Ectodermal cell (in vitro differentiated cells): ENCODE measurements at regions not wholly inside any gene's neighbourhood (a gene's known extent, or its start where the extent isn't known, plus 50 kb on each side); places are given as distances from the start of the nearest gene placed in this dataset.

Experiments
- H3K27ac ChIP-seq: 2 replicates; pipeline ENCODE4 v1.7.0; 2013; ENCODE audit warnings: mild to moderate bottlenecking, low read depth, low read length; ENCODE audit not compliant: insufficient read depth, poor library complexity, severe bottlenecking
- H3K27me3 ChIP-seq: 2 replicates; pipeline ENCODE4 v1.7.0; 2013; ENCODE audit warnings: mild to moderate bottlenecking, low read length; ENCODE audit not compliant: insufficient read depth, control insufficient read depth, poor library complexity, severe bottlenecking
- H3K36me3 ChIP-seq: one replicate; pipeline ENCODE4 v1.7.0; 2013; ENCODE audit warnings: low read length; ENCODE audit not compliant: control insufficient read depth, insufficient read depth
- H3K4me1 ChIP-seq: one replicate; pipeline ENCODE4 v1.7.0; 2013; ENCODE audit warnings: low read length; ENCODE audit not compliant: control insufficient read depth, insufficient read depth
- H3K4me3 ChIP-seq: 2 replicates; pipeline ENCODE4 v1.7.0; 2013; ENCODE audit warnings: low read depth, low read length, control low read depth; ENCODE audit not compliant: insufficient read depth
- H3K9me3 ChIP-seq: 2 replicates; pipeline ENCODE4 v1.7.0; 2013; ENCODE audit warnings: mild to moderate bottlenecking, low read length, moderate library complexity; ENCODE audit not compliant: control insufficient read depth
- WGBS, 2 experiments: methylation state at CpG; one replicate each; pipeline ENCODE4 v1.1.7; 2013; ENCODE audit warnings: missing lambda C conversion rate in 2 of 2; 5-methylcytosine and 5-hydroxymethylcytosine counted together

DNA sequence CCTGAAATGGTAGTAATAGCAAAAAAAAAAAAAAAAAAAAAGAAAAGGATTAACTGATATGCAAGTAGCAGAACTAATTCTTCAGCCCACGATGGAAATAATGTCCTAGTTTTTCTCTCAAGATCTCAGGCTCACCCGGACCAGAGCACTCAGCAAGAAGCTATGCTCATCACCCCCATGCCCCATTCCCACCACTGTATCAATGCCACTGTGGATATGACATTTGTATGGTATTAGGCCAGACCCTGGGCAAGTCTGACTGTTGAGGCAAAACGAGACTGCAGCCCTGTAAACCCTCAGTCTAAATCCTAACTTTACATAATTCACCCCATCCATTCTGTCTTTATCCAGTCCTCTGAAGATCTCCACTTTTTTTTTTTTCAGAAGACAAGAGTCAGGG lies 186.1 kb upstream of the KLF14 start:
- 91 to 96% methylated on average over 3 of the region's 3 CpGs for WGBS, 2 experiments
- no peaks in the 10 kb centered on the region for H3K9me3 ChIP-seq
- peaks cover 13% of the 10 kb centered on the region for H3K4me1 ChIP-seq
- no peaks in the 10 kb centered on the region for H3K27me3 ChIP-seq
- H3K4me3 ChIP-seq = no peak overlapping the region
- H3K36me3 ChIP-seq = no peaks in the 10 kb centered on the region
- no peak overlapping the region for H3K27ac ChIP-seq

- Histone ChIP-seq H3K27me3 (no peaks in the 10 kb centered on the region), H3K4me1 (peaks cover 13% of the 10 kb centered on the region), H3K9me3 (no peaks in the 10 kb centered on the region), H3K27ac (peak overlapping the region; percentile 60), H3K36me3 (no peaks in the 10 kb centered on the region), H3K4me3 (no peak overlapping the region)
- WGBS, 2 experiments = 86 to 87% methylated on average over 23 of the region's 23 CpGs
Observed at GRCh38 chr7:130921391-130922180, 187.6 kb upstream of the KLF14 start.

GRCh38 chr7:130922206-130923112 lies 188.5 kb upstream of the KLF14 start:
- H3K27ac ChIP-seq = no peak overlapping the region
- WGBS, 2 experiments = 74 to 79% methylated on average over 4 of the region's 4 CpGs

DNA sequence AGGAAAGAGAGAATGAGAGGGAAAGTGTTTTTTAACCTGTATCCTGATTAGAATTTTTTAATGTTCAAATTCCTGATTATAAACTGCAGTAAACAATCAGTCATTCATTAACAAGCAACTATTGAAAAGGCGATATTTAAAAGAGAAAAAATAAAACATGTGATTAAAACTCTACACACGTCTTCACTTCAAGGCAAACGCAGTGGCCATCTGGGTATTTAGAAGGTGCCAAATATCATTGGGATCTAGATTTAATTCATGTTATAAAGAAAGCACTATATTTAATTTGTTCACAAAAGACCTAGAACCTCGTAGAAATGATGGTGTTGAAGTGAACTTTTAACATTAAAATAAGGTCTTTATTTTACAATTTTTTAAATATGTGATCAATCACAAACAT lies 189.4 kb upstream of the KLF14 start:
- 83 to 100% methylated on average over 1 to 3 of the region's 4 CpGs for WGBS, 2 experiments
- Histone ChIP-seq H3K27me3 (no peaks in the 10 kb centered on the region), H3K36me3 (no peaks in the 10 kb centered on the region), H3K27ac (no peak overlapping the region), H3K9me3 (no peaks in the 10 kb centered on the region), H3K4me1 (peaks cover 13% of the 10 kb centered on the region), H3K4me3 (no peak overlapping the region)

More at GRCh38 chr7:130922206-130923112, 188.5 kb upstream of the KLF14 start:
- Histone ChIP-seq H3K4me1 (peaks cover 13% of the 10 kb centered on the region), H3K9me3 (no peaks in the 10 kb centered on the region), H3K27me3 (no peaks in the 10 kb centered on the region), H3K36me3 (no peaks in the 10 kb centered on the region), H3K4me3 (no peak overlapping the region)

- Histone ChIP-seq H3K4me3 (no peak overlapping the region), H3K36me3 (no peaks in the 10 kb centered on the region), H3K27me3 (no peaks in the 10 kb centered on the region), H3K9me3 (no peaks in the 10 kb centered on the region), H3K27ac (no peak overlapping the region), H3K4me1 (peaks cover 13% of the 10 kb centered on the region)
- WGBS, 2 experiments = 91 to 94% methylated on average over 5 of the region's 5 CpGs
Observed at GRCh38 chr7:130923930-130924329, 189.9 kb upstream of the KLF14 start.

- Histone ChIP-seq H3K27me3 (no peaks in the 10 kb centered on the region), H3K36me3 (no peaks in the 10 kb centered on the region), H3K4me3 (no peak overlapping the region), H3K9me3 (no peaks in the 10 kb centered on the region), H3K4me1 (peaks cover 13% of the 10 kb centered on the region), H3K27ac (no peak overlapping the region)
- 89 to 92% methylated on average over 6 of the region's 8 CpGs for WGBS, 2 experiments
Observed at GRCh38 chr7:130925136-130925794, 191.3 kb upstream of the KLF14 start.

DNA sequence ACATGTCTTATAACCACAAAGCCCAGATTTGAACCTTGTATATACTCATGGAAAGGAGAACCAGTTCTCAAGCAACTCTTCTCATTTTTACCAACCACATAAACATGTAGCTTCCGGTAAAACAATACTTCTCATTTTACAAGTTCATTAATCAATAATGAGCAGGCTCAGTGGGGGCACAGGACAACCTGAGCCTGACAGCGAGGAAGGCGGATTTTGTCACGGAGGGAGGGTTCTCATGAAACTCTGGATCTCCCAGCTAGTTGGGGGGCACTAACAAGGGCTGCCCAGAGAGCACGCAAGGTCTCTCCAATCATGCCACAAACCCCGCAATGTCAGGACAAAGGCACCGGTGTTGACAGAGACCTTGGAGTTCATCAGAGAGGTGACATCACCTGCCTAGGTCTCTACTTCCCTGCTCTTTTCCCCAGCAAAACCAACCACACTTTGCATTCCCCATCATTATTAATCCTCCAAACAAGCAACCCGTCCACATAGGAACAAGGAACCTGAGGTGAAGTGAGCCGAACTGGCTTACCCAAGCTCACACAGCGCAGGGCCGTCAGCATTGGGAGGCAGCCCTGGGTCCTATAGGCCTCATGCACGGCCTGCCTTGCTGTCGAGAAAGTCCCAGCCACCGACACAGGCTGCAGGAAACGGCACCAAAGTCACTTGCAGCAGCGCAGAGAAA lies 192.1 kb upstream of the KLF14 start:
- no peak overlapping the region for H3K4me3 ChIP-seq
- WGBS, 2 experiments = 85 to 88% methylated on average over 16 of the region's 16 CpGs
- H3K36me3 ChIP-seq = no peaks in the 10 kb centered on the region
- H3K27ac ChIP-seq = no peak overlapping the region
- no peaks in the 10 kb centered on the region for H3K27me3 ChIP-seq
- peaks cover 12% of the 10 kb centered on the region for H3K4me1 ChIP-seq
- H3K9me3 ChIP-seq = no peaks in the 10 kb centered on the region

DNA sequence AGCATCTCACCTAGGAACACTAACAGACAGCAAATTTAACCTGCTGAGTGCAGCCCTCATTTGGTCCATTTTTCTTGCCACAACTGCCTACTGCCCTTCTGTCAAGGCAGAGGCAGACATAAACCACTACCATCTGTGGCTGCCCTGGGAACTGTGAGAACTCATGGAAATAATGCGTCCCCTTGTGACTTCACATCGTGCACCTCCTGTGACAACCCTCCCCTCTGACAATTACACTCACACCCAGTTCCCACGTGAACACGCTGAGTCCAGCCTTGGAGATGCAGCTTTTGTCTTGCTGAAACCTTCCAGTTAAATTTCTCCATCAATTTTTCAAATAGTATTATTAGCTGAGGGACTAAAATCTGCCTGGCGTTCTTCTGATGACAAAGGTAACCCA lies 193.1 kb upstream of the KLF14 start:
- Histone ChIP-seq H3K4me3 (no peak overlapping the region), H3K36me3 (no peaks in the 10 kb centered on the region), H3K27ac (no peak overlapping the region), H3K4me1 (peaks cover 3% of the 10 kb centered on the region), H3K9me3 (no peaks in the 10 kb centered on the region), H3K27me3 (no peaks in the 10 kb centered on the region)
- 91 to 96% methylated on average over 5 of the region's 5 CpGs for WGBS, 2 experiments

- no peak overlapping the region for H3K27ac ChIP-seq
- H3K9me3 ChIP-seq = no peaks in the 10 kb centered on the region
- 90 to 92% methylated on average over 8 to 9 of the region's 9 CpGs for WGBS, 2 experiments
- H3K4me3 ChIP-seq = no peak overlapping the region
- H3K27me3 ChIP-seq = no peaks in the 10 kb centered on the region
- no peaks in the 10 kb centered on the region for H3K36me3 ChIP-seq
- H3K4me1 ChIP-seq = no peaks in the 10 kb centered on the region
Observed at GRCh38 chr7:130927564-130927963, 193.6 kb upstream of the KLF14 start.
